HG02759 (cell line): ENCODE measurements at regions not wholly inside any gene's neighbourhood (a gene's known extent, or its start where the extent isn't known, plus 50 kb on each side); places are given as distances from the start of the nearest gene placed in this dataset.
"Not testable (repeated sequence)": the region's sequence is repeated elsewhere in the genome, so short reads cannot be mapped to it uniquely, and the experiment has no call there.

Experiments used
- ATAC-seq: cut with Tn5 transposase; IDR thresholded peaks from one replicate; pipeline ENCODE4 v1.9.1; 2021; ENCODE audit warnings: mild to moderate bottlenecking, moderate library complexity; ENCODE audit not compliant: unreplicated experiment

- ATAC-seq, result not testable (repeated sequence)
Observed at GRCh38 chr10:33867199-33867789, 532.8 kb upstream of the NRP1 start.

DNA sequence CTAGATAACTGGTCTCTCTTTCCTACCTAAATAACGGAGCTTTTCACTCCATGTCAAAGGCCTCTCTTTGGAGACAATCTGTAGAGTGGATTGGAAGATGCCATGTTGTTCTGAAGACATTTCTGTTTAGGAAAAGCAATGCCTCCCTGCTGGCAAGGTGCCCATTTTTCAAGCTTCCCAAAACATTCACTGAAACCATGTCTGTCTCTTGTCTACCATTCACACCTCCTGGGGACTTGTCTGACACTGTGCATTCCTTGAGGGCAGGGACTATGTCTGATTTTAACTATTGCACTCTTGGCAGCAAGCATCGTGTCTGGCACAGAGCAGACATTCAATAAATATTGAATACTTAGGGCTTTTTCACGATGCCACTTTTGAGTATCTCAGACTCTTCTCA is 528.9 kb upstream of the NRP1 start:
- ATAC-seq, result no peak

- ATAC-seq, result no peak
Observed at GRCh38 chr10:33862536-33863105, 528.2 kb upstream of the NRP1 start.

DNA sequence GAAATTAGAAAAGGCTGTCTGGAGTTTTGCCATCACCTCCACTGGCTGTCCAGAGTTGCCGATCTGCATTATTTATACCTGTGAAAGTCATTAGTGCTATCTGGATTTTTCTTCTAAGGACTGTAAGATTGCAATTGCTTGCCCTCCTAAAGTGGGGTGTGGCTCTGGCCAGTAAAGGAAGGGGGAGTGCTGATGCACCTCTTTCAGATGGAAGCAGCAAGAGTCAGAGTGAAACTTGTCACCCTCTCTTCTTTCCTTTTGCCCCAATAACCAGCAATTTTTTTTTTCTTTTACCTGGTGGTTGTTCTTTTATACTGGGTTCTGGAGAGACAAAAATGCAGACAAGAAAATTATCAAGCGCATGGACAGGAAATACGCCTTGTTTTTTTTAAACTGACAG is 527.4 kb upstream of the NRP1 start:
- ATAC-seq, result no peak

DNA sequence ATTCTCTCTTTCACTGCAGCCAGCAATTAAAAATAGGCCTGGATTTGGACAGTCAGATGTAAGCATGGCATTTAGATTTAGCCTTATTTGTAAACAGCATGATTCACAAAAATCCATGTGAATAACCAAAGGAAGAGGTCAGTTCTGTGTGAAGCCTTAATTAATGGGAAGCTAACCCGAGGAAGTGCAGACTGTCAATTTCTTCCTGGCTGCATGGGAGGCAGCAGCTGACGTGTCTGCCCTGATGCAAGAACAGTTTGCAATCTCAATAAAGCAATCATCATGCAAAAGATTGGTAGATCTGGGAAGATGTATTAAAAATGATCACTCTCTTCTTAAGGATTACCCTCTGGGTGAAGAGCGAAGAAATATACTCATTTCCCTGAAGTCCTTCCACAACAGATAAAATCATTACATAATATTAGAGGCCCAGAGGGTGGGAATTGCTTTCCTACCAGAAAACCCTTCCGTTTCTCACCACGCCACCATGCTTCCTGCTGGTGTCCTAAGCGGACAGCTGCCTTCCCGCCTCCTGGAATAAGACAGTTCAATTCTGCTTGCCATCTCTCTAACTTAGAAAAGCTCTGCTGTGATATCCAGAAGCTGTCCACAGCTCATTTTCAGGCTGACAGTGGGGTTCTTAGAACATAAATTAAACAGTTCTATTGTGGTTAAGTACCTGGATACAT is 526.7 kb upstream of the NRP1 start:
- ATAC-seq, result no peak

GRCh38 chr10:33860552-33860951 is 526.1 kb upstream of the NRP1 start:
- ATAC-seq, result no peak

GRCh38 chr10:33859319-33860022 is 525.0 kb upstream of the NRP1 start:
- no peak for ATAC-seq

- ATAC-seq, result no peak
Observed at GRCh38 chr10:33858326-33858725, 523.9 kb upstream of the NRP1 start.

DNA sequence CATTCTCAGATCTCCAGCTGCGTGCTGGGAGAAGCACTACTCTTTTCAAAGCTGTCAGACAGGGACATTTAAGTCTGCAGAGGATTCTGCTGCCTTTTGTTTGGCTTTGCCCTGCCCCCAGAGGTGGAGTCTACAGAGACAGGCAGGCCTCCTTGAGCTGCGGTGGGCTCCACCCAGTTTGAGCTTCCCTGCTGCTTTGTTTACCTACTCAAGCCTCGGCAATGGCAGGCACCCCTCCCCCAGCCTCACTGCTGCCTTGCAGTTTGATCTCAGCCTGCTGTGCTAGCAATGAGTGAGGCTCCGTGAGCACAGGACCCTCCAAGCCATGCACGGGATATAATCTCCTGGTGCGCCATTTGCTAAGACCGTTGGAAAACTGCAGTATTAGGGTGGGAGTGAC is 518.8 kb upstream of the NRP1 start:
- not testable (repeated sequence) for ATAC-seq

- no peak for ATAC-seq
Observed at GRCh38 chr10:33843379-33843778, 508.9 kb upstream of the NRP1 start.

GRCh38 chr10:33841678-33842077 is 507.2 kb upstream of the NRP1 start:
- no peak for ATAC-seq

DNA sequence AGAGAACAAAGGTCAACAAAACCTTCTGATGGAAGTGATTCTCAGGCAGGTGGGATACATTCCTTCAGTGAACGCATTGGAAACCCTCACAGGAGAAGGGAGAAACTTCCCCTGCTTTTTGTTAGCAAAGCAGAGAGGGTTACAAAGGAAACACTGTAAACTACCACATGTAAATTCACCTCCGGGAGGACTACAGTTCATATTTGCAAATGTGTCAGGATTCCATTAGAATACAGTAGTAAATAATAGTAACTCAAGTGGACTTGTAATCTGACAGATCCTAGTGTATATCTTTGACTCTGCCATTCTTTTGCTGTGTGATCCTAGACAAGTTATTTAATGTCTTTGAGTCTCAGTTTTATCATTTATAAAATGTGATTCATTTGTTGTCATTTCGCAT is 504.3 kb upstream of the NRP1 start:
- no peak for ATAC-seq

DNA sequence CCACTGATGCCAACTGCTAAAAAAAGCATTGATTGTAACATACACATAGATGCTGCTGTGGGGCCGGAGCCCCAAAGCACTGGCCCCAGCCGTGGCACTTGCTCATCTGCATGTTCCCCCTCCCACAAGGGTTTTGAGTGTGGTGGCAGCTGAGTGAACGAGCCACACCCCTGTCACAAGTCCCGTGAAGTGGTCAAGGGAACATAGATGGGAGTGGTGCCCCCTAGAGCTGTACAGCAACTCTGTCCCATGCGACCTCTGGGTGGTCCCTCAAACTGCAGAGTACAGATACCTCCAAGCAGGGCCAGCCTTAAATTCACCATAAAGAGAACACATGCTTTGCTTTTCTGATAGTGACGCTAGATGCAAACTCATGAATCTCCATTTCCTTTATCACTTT is 503.3 kb upstream of the NRP1 start:
- no peak for ATAC-seq

DNA sequence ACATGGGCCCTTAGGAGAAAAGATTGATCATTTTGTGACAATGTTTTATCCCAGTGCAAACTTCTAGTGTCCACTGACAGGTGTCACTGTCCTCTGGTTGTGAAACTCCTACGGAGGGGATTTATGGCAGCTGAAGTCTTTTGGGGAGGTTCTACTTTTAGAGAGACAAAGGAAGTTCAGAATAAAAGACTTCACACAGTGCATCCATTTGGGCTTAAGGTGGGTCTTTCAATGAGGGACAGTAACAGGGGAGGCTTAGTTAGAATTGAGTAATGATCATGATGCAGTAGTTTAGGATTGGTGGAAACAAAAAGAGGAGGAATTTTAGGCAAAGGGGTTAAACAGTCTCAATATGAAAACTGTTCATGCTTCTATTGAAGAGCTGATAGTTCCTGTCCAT is 501.1 kb upstream of the NRP1 start:
- ATAC-seq, result no peak

GRCh38 chr10:33833566-33833965 is 499.1 kb upstream of the NRP1 start:
- ATAC-seq, result no peak

GRCh38 chr10:33832124-33832787 is 497.8 kb upstream of the NRP1 start:
- ATAC-seq, result no peak

- no peak for ATAC-seq
Observed at GRCh38 chr10:33831591-33831990, 497.1 kb upstream of the NRP1 start.

- not testable (repeated sequence) for ATAC-seq
Observed at GRCh38 chr10:33829899-33830298, 495.4 kb upstream of the NRP1 start.

GRCh38 chr10:33828592-33828991 is 494.1 kb upstream of the NRP1 start:
- ATAC-seq, result no peak

DNA sequence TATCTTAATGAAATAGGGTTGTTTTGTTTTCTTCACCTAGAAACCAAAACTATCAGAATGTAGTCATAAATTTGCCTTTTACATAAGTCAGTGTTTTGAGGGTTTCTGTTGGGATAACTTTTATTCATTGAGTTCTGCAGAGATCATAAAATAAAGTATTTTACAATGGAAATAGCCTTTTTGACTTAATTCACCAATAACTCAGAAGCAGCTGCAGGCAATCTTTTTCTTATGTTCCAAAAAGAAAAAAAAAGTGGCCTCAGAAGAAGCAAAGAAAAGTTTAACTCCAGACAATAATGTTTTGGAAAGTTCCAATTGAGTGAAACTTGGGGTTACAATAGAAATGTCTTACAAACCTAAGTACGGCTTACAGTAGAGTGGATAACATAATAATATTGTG is 491.7 kb upstream of the NRP1 start:
- no peak for ATAC-seq

DNA sequence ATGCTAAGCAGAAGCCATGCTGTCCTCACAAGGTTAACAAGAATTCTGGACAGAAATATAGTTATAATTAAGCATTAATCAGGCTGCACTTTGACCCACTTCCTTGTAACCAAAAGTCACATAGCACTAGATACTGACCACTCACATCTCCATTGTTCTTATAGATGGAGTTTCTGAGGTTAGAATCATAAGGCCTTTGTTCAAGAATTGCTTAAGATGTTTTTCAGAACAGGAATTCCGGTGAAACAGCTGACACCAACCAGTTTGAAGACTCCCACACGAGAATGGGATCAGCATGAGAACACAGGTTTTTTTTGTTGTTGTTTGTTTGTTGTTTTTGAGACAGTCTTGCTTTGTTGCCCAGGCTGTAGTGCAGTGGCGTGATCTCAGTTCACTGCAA is 488.3 kb upstream of the NRP1 start:
- no peak for ATAC-seq
